HG03521 (cell line): ENCODE measurements at regions not wholly inside any gene's neighbourhood (a gene's known extent, or its start where the extent isn't known, plus 50 kb on each side); places are given as distances from the start of the nearest gene placed in this dataset.

Experiments
- ATAC-seq: cut with Tn5 transposase; IDR thresholded peaks from one replicate; pipeline ENCODE4 v1.9.1; 2021; ENCODE audit warnings: mild to moderate bottlenecking, moderate library complexity; ENCODE audit not compliant: unreplicated experiment

DNA sequence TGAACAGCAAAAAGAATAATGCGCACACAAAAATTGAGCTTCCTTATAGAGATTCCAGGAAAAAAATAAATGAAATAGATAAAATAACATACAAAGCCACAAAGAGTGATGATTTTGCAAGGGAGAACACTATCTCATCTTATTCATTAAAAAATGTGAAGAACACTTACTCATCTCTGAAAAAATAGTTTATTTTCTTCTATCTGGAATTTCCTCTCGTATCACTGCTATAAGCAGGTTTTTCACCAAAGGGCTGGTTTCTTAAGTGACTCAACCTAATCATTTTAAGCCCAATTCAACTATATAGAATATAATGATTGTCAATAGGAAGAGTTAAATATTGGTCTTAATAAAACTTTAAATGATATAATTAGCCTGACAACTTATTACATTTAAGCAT, 504.9 kb downstream of the NR2F1-AS1 start:
- ATAC-seq = no peak

DNA sequence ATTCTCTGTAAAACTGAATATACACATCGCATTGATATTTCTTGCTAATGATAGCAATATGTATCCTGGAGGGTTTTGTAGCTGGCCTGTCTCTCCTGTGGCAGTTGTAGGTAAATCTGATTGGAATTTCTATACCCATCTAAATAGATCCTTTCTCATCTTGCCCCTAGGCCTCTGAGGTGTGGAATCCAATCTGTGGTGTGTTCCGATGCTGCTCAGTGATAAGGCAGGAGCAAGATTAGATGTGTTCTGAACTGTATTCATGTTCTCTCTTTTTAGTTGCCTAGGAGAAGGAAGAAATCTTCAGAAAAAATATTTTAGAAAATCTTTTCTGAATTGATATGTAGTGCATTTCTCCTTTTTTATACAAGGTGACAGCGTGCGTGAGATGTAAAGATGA, 507.5 kb downstream of the NR2F1-AS1 start:
- ATAC-seq = no peak

GRCh38 chr5:93072831-93073459, 508.1 kb downstream of the NR2F1-AS1 start:
- no peak for ATAC-seq

DNA sequence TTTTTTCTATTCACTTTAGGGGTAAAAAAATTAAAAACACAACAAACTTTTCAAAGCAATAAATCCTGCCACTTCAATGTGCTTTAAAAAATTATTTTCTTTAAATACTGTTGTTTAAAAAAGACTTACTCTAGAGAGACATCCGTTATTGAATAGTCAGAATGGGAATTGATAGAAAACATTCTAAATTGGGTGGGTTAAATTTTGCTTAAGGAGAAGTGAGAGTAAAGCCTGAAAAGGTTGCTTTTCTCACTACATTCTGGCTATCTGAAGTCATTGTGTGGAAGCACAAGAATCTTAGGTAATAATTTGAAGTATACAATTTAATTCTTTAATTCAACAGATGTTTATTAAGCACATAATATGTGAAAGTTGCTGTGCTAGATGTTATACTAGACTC, 509.3 kb downstream of the NR2F1-AS1 start:
- ATAC-seq = no peak

DNA sequence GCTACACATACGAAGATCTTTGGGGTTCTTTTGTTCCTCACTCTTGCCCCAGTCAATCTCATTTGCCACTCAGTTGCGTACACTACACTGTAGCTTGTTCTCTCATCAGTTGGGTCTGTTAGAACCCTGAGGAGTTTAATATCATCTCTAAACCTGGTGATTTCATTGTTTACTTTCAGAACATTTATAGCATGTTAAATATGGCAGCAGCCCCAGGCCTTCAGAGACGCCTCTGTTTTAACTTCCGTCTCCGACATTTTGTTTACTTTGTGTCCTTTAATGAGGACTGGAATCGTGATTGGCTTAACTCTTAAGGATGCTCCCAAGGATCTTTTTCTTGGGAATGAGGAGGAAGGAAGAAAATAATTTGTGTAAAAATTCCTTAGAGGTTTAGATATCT, 510.1 kb downstream of the NR2F1-AS1 start:
- no peak for ATAC-seq

DNA sequence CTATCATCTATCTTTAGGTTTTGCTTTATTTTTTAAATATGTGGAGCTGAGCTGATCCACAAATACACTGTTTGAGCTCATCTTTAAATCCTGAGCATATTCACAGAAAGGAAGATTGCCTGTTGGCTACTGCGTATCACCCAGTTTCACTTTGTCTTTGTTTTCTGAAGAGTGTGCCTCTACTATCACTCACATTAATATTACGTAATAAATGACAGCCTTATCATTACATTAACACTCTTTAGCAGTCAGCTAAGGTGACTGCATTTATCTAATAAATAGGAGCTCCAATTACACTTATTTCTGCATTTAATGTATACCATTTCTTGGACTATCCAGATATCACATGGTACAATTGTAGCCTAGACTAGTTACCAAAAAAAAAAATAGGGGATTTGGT, 511.7 kb downstream of the NR2F1-AS1 start:
- no peak for ATAC-seq

DNA sequence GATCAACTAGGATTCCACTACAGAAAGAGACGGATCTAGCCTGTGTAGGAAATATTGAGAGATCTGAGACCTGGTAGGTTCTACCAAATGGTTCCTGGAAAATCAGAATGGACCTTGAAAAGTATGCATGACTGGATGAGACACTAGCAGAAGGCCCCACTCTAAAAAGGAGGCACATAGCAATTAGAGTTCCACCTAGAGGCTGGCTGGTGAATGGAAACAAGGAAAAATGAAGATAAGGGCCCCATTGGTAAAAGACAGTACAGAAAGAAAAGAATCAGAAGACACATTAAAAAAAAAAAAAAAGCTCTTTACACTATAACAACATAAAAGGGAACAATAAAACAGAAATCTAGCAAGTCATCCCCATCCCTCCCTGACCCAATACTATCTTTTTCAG, 518.5 kb downstream of the NR2F1-AS1 start:
- ATAC-seq = no peak

GRCh38 chr5:93058309-93058708, 522.7 kb downstream of the NR2F1-AS1 start:
- no peak for ATAC-seq

GRCh38 chr5:93057311-93057710, 523.7 kb downstream of the NR2F1-AS1 start:
- ATAC-seq = no peak

DNA sequence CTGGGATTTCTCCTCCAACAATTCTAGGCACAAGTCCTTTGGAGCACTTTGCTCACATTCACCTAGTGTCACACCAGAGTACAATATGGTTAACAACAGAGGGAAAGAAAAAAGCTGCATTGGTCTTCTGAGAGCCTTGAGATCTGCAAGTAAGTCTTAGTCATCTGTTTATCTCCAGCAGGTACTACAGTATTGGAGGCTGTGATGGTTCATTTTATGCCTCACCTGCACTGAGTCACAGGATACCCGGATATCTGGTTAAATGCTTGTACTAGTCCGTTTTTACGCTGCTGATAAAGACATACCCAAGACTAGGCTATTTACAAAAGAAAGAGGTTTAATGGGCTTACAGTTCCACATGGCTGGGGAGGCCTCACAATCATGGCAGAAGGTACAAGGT, 525.0 kb downstream of the NR2F1-AS1 start:
- ATAC-seq = no peak

GRCh38 chr5:93055561-93055960, 525.5 kb downstream of the NR2F1-AS1 start:
- no peak for ATAC-seq

DNA sequence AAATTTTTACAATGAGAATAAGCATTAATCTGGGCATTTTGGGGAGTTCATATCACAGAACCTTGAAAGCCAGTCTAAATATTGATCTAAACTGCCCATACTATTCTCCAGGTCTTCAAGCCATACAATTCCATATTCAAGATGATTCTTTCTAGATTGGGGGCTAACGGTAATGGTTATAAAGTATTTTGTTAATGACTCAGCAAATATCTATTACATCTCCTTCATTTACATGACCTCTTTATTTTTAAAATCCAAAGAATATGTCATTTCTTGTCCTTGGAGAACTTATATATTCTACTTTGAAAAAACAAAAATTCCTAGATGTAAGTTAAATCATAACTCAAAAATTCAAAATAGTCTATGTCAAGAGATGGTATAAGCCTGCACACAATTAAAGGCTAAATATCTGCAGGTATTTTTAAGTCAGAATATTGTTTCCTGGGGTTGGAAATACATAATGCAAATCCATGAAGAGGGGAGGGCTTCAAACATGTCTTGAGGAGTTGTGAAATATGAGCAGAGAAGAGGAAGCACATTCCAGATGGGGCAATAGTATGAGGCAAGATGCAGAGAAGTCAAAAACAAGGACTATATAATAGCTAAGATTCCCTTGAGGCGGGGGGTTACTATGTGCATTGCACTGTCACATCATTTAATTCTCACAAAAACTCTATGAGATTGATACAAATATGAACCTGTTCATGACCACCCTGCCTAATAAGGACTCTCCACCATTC, 526.4 kb downstream of the NR2F1-AS1 start:
- ATAC-seq = no peak

- no peak for ATAC-seq
Measured at GRCh38 chr5:93053825-93054224, 527.2 kb downstream of the NR2F1-AS1 start.

DNA sequence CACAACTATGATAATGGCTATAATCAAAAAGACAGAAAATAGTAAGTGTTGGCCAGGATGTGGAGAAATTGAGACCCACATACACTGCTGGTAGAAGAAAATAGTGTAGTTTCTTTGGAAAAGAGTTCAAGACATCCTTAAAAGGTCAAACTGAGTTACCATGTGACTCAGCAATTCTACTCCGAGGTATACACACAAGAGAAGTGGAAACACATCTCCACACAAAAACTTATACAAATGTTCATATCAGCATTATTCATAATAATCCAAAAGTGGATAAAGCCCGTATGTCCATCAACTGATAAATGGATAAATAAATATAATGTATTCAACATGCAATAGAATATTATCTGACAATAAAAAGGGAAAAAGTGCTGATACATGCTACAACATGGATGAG, 532.2 kb downstream of the NR2F1-AS1 start:
- ATAC-seq = no peak

- ATAC-seq = no peak
Measured at GRCh38 chr5:93044859-93045666, 536.0 kb downstream of the NR2F1-AS1 start.

DNA sequence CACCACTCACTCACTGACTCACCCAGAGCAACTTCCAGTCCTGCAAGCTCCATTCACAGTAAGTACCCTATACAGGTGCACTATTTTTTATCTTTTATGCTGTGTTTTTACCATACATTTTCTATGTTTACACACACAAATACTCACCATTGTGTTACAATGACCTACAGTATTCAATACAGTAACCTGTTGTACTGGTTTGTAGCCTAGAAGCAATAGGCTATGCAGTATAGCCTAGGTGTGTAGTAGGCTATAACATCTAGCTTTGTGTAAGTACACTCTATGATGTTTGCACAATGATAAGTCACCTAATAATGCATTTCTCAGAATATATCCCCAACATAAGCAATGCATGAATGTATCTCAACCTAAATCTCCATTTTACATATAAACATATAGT, 541.1 kb downstream of the NR2F1-AS1 start:
- ATAC-seq = no peak

DNA sequence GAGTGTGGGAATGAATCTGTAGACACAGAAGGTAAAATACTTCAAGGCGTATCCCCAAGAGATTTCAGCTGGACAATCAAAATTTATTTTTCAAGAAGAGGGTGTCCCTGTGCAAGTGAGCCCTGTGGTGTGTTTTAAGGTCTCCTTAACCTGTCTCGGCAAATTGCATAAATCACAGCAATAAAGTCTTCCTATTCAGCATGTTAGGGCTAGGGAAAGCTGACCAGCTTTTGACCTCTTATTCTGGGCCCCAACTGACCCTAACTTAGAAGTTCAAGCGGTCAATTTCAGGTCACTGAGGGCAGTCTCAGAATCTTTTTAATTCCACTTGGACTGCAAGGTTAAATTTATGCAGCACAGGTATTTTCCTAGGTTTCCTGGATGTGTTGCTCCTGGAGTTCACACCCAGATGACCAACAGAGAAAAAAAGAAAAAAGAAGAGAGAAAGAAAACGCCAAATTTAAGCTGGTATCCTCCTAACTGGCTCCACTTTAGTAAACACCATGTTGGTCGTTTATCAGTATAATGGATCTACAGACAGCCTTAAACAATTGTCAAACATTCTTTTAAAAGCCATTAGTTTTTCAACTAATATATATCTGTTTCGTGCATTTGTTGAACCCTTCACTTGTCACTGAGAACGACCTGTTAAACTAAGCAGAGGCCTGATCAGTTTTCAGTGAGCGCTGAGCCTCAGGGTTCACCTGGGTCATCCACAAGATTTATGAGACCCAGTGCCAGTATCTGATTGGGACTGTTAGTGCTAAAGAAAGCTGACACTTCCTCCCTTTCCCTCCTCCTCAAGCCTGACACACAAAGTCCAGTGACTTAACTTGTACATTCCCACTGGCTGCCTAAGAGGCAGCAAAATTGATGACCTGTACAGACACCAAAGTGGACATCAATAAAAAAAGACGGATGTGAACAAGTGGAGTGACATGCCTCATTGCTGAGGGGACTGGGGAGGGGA, 546.1 kb downstream of the NR2F1-AS1 start:
- ATAC-seq = no peak

DNA sequence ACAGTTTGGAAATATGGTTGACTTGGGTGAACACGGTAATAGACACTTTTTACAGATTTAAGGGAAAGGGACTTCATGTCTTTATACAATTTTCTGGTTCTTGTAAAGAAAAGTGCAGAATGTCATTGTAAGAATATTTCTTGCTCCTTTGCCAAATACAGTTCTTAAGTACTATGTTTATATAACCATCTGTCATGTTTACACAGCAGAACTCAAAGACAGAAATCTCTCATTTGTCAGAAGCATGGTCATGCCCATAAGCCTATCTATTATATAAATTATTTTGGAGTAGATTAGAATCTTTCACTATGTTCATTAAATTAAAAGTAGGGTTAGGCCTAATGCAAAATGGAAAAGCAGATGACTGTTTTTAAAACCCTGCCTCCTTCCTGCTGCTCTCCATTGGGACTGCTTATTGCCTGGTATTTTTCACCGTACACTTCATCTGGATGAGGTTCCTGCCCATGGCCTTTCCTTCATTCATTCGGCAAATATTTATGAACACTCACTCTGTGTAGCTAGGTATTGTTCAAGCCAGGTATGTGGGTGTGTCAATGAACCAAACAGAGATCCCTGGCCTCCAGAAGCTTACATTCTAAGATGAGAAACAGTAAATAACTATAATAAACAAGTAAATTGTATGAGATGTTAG, 558.1 kb downstream of the NR2F1-AS1 start:
- ATAC-seq = no peak

DNA sequence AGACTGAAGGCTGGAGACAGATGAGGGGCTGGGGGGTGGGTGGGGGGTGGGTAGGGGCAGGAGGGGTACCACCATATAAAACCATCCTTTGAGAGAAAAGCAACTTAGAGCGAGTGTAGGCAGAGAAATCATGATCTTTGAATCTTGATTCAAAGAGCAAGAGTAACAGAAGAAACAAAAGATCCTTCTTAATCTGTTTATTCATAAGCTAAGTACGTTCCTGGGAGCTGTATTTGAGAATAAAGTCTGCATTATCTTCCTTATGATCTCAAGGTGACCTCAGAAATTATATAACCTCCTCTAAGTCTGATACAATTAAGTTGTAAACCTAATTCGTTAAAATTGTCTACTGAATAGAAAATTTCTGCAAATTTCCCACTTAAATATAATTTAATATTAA, 558.8 kb downstream of the NR2F1-AS1 start:
- ATAC-seq = no peak

- no peak for ATAC-seq
Measured at GRCh38 chr5:93019896-93020295, 561.1 kb downstream of the NR2F1-AS1 start.
